Caco-2 (cell line): ENCODE measurements at regions not wholly inside any gene's neighbourhood (a gene's known extent, or its start where the extent isn't known, plus 50 kb on each side); places are given as distances from the start of the nearest gene placed in this dataset.

Source experiments
- BruUV-seq: library from RNA; stranded (reverse); fragments of 400-500 nt; replicated peaks from 2 replicates; lab custom pipeline; 2021; lab: Mats Ljungman, UMichigan
- CTCF ChIA-PET: fragments of 300-600 bp; sonication (Branson Sonifier 250); formaldehyde crosslinking; loops from one replicate; lab custom pipeline; 2022; ENCODE audit warnings: antibody characterized with exemption; lab: Charles Lee
- POLR2A ChIA-PET: fragments of 300-600 bp; sonication (Branson Sonifier 250); formaldehyde crosslinking; loops from one replicate; lab custom pipeline; 2022; ENCODE audit warnings: antibody characterized with exemption; lab: Charles Lee
- DNase-seq, 2 experiments: peaks; one replicate each; pipeline versions ENCODE4 v3.0.0 to v3.0.0-alpha.2; 2020 to 2022
- H3K27me3 ChIP-seq: replicated peaks from 2 replicates; pipeline ENCODE4 v1.6.0; 2011; ENCODE audit warnings: low read length; ENCODE audit not compliant: control insufficient read depth, insufficient read depth
- H3K36me3 ChIP-seq: 2 replicates; pipeline ENCODE4 v1.5.1; 2011; ENCODE audit warnings: low read length; ENCODE audit not compliant: control insufficient read depth, insufficient read depth
- H3K4me1 ChIP-seq: fragments of 250-450 bp; sonication (Bioruptor Pico); 2 replicates; pipeline ENCODE4 v1.5.1; 2020; ENCODE audit warnings: mild to moderate bottlenecking
- H3K4me3 ChIP-seq: 2 replicates; pipeline ENCODE4 v1.5.1; 2011; ENCODE audit warnings: low read depth, mild to moderate bottlenecking, control low read depth, low read length
- H3K9me3 ChIP-seq: fragments of 250-450 bp; sonication (Bioruptor Pico); 2 replicates; pipeline ENCODE4 v1.5.1; 2020; ENCODE audit warnings: mild to moderate bottlenecking, moderate library complexity
- H3K27ac Mint-ChIP-seq: one replicate; pipeline ENCODE4 v1.8.0; 2022; ENCODE audit warnings: mixed read lengths; ENCODE audit not compliant: unreplicated experiment
- H3K27me3 Mint-ChIP-seq: one replicate; pipeline ENCODE4 v1.8.0; 2022; ENCODE audit warnings: mixed read lengths; ENCODE audit not compliant: insufficient read depth, unreplicated experiment
- H3K36me3 Mint-ChIP-seq: one replicate; pipeline ENCODE4 v1.8.0; 2022; ENCODE audit warnings: mild to moderate bottlenecking, mixed read lengths; ENCODE audit not compliant: insufficient read depth, unreplicated experiment
- H3K4me1 Mint-ChIP-seq: one replicate; pipeline ENCODE4 v1.8.0; 2022; ENCODE audit warnings: low read depth, mixed read lengths; ENCODE audit not compliant: unreplicated experiment
- H3K4me3 Mint-ChIP-seq: one replicate; pipeline ENCODE4 v1.8.0; 2022; ENCODE audit warnings: mild to moderate bottlenecking, moderate library complexity, mixed read lengths; ENCODE audit not compliant: unreplicated experiment
- H3K9me3 Mint-ChIP-seq: one replicate; pipeline ENCODE4 v1.8.0; 2022; ENCODE audit warnings: mixed read lengths; ENCODE audit not compliant: unreplicated experiment
- CTCF ChIP-seq, 2 experiments: fragments of 200-600 bp in 1 of 2; IDR thresholded peaks; 1 replicate in 1 of 2; 2 replicates in 1 of 2; pipeline versions ENCODE4 v1.5.1 to v1.8.0; 2011 to 2022; ENCODE audit warnings: antibody characterized with exemption in 1 of 2, control low read depth in 1 of 2, inconsistent platforms in 1 of 2, low read depth in 1 of 2, low read length in 1 of 2, mild to moderate bottlenecking in 1 of 2, moderate library complexity in 1 of 2; ENCODE audit not compliant: insufficient read depth in 1 of 2, severe bottlenecking in 1 of 2, unreplicated experiment in 1 of 2
- intact Hi-C: fragments of 100-400 bp; cut with micrococcal nuclease; formaldehyde crosslinking; loops from one replicate; pipeline ENCODE4 v1.10.0; 2022; ENCODE audit not compliant: unreplicated experiment

DNA sequence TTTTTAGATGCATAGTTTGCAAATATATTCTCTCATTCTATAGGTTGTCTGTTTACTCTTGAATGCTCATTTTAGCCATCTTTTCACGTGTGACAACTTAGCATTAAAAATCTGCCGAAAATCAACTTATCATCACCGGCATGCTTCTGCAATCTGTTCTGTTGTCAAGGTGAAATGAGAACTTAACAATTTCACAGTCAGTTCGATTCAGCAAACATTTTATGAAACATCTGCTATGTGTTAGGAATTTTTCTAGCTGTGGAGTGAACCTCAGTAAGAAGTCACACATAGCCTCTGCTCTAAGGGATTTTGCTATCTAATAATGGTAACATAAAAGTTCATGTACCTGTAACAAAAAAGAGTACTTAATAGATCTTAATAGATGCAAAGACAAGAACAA lies 256.1 kb downstream of the ZWINT start:
- Mint-ChIP-seq H3K36me3 (no peaks in the 10 kb centered on the region), H3K9me3 (no peaks in the 10 kb centered on the region), H3K4me3 (no peak overlapping the region), H3K27me3 (no peaks in the 10 kb centered on the region), H3K27ac (no peak overlapping the region), H3K4me1 (no peaks in the 10 kb centered on the region)
- DNase-seq: no peak
- no peaks in the 10 kb centered on the region for H3K36me3 ChIP-seq
- no peaks in the 10 kb centered on the region for H3K27me3 ChIP-seq
- no peaks in the 10 kb centered on the region for H3K4me1 ChIP-seq
- intact Hi-C loops: no loop called here
- no peak for TF ChIP-seq CTCF (IDR thresholded peaks at IDR 0.05; ENCODE audit: insufficient read depth in 1 of 2, low read depth in 1 of 2, low read length in 1 of 2, severe bottlenecking in 1 of 2, unreplicated experiment in 1 of 2)
- no peak overlapping the region for H3K4me3 ChIP-seq
- POLR2A ChIA-PET: no interaction called here
- H3K9me3 ChIP-seq: 0 out of 2 replicates have a peak, but pooled peaks cover 4% of the 10 kb centered on the region
- BruUV-seq: no TSS peak
- CTCF ChIA-PET: no interaction called here

DNA sequence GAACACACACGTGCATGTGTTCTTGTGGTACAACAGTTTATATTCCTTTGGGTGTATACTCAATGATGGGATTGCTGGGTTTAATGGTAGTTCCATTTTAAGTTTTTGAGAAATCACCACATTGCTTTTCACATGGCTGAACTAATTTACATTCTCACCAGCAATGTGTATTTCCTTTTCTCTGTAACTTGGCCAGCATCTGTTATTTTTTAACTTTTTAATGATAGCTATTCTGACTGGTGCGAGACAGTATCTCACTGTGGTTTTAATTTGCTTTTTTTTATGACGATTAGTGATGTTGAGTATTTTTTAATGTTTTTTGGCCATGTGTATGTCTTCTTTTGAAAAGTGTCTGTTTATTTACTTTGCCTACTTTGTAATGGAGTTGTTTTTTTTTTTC lies 256.6 kb downstream of the ZWINT start:
- no peak overlapping the region for H3K4me3 ChIP-seq
- H3K9me3 ChIP-seq: 0 out of 2 replicates have a peak, but pooled peaks cover 4% of the 10 kb centered on the region
- no peaks in the 10 kb centered on the region for H3K36me3 ChIP-seq
- H3K27me3 ChIP-seq: no peaks in the 10 kb centered on the region
- no TSS peak for BruUV-seq
- CTCF ChIA-PET: no interaction called here
- intact Hi-C loops: no loop called here
- no peaks in the 10 kb centered on the region for H3K4me1 ChIP-seq
- Mint-ChIP-seq H3K9me3 (no peaks in the 10 kb centered on the region), H3K4me3 (no peak overlapping the region), H3K36me3 (no peaks in the 10 kb centered on the region), H3K4me1 (no peaks in the 10 kb centered on the region), H3K27ac (no peak overlapping the region), H3K27me3 (no peaks in the 10 kb centered on the region)
- no peak for TF ChIP-seq CTCF (IDR thresholded peaks at IDR 0.05; ENCODE audit: insufficient read depth in 1 of 2, low read depth in 1 of 2, low read length in 1 of 2, severe bottlenecking in 1 of 2, unreplicated experiment in 1 of 2)
- DNase-seq: no peak
- POLR2A ChIA-PET: no interaction called here

- Histone ChIP-seq H3K36me3 (no peaks in the 10 kb centered on the region), H3K9me3 (peaks cover 4% of the 10 kb centered on the region; the same call in 1 of the 2 replicates), H3K4me1 (no peaks in the 10 kb centered on the region), H3K27me3 (no peaks in the 10 kb centered on the region), H3K4me3 (no peak overlapping the region)
- H3K9me3 Mint-ChIP-seq: no peaks in the 10 kb centered on the region
- ChIA-PET POLR2A (interaction anchor here (1.1 kb wide), 1 partner anchor 42 kb away, joined by 3 read pairs; no protein-coding TSS in a partner anchor), CTCF (no interaction called here)
- H3K27me3 Mint-ChIP-seq: no peaks in the 10 kb centered on the region
- no peak for DNase-seq
- BruUV-seq: no TSS peak
- no peaks in the 10 kb centered on the region for H3K36me3 Mint-ChIP-seq
- intact Hi-C loops: no loop called here
- no peak for TF ChIP-seq CTCF (IDR thresholded peaks at IDR 0.05; ENCODE audit: insufficient read depth in 1 of 2, low read depth in 1 of 2, low read length in 1 of 2, severe bottlenecking in 1 of 2, unreplicated experiment in 1 of 2)
- H3K4me1 Mint-ChIP-seq: no peaks in the 10 kb centered on the region
- H3K27ac Mint-ChIP-seq: no peak overlapping the region
- H3K4me3 Mint-ChIP-seq: no peak overlapping the region
Measured at GRCh38 chr10:56096226-56096517, 264.9 kb downstream of the ZWINT start.
